NCI-H69 (cell line): ENCODE measurements at regions not wholly inside any gene's neighbourhood (a gene's known extent, or its start where the extent isn't known, plus 50 kb on each side); places are given as distances from the start of the nearest gene placed in this dataset.

Source experiments
- DNase-seq: peaks from one replicate; lab custom pipeline; 2025; lab: John Stamatoyannopoulos, UW

DNA sequence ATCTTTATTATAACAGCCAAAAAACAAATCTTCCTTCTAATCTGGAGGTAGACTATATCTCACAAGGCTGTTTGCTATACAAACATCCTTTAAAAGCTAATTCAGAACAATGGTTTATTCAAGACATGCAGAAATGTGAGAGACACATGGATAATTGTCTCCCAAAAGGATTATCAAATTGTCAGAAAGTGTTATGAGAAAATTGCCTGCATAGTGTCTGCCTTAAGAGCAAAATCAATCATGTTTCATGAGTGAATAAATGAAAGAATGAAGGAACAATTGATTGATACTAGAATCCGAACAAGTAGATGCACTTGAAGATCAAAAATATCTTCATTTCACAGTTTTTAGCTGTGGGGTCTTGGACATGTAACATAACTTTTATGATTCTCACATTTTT, 621.7 kb upstream of the BOD1L1 start:
- no peak for DNase-seq

DNA sequence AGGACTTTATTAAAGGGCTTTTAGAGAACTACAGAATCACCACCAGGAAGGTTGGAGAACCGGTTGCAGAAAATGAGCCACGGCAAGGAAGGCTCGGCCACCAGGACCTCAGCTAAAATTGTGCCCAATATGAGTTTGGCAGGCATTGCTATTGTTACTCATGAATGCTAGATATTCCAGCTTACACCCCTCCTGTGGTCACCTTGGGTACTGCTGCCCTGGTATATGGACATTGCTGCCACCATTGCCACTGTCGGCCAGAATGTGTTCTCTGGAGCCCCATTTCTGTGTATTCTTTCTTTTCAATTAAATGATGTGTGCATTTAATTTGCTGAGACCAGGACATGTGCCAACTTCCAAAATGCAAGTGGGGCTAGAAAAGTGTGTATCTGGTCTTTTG, 626.7 kb upstream of the BOD1L1 start:
- peak; percentile 39 for DNase-seq

DNA sequence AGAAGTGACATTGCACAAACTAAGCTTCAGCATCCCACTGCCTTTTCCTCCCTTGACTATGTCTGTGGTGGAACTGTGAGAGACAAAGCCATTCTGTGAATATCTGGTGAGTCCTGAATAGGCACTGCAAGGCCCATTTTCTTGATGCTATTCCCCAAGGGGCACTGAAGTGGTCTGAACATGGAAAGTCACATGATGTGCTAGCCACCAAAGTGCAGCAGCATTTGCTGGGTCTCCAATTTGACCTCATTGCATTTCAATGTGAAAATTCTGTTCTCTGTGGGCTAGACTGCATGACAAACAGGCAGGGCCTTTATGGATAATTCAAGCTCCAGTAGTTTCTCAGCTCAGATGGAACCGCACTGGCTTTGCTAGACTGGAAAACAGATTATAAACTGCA, 627.4 kb upstream of the BOD1L1 start:
- DNase-seq: no peak

DNA sequence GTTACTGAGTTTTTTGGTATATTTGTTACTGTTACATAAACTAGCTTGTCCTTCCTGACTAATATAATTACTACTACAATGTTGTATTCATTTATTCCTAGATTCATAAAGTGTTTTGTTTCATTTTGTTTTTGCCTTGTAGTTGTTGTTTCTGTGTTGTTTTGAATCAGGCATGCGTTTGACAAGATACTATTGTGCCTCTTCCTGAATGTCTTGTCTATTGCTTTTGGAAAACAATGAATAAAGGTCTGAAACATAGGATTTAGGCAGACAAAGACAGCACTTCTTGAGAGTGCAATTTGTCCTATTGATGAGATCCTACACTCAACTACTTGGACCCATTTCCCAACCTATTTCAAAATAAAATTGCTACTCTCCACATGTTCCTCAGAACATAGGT, 630.4 kb upstream of the BOD1L1 start:
- no peak for DNase-seq

DNA sequence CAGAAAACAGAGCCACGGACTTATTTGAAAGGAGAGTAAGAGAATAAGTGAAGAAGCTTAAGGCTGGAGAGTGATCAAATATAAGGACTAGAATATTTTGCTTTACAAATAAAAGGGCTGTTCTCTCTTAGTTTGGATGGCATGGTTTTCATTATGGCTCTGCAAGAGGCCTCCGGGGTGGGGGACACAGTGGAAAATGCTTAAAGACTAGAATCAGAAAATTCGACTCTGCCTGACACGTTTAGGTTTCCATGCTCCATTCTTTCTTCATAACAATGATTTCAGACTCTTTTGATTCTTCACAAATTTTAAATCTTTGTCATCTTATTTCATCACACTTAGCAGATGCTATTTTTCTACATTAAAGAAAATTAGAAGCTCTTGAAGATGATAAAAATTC, 632.4 kb upstream of the BOD1L1 start:
- no peak for DNase-seq

DNA sequence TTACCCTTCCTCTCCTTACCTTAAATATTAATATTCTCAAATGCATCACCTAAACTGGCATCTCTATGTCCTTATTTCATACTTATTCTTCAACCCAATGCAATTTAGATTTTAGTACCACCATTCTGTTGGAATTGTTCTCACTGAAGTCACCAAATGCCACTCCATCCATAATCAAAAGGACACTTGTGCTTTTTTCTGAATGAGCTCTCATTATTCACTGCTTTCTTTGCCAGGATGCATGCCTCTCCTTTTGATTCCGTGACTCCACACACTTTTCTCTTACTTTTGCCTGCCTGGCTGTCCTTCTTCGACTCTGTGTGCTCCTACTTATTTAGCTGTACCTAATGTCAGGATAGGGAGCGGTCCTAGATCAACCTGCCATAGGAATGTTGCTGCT, 633.1 kb upstream of the BOD1L1 start:
- DNase-seq: no peak

DNA sequence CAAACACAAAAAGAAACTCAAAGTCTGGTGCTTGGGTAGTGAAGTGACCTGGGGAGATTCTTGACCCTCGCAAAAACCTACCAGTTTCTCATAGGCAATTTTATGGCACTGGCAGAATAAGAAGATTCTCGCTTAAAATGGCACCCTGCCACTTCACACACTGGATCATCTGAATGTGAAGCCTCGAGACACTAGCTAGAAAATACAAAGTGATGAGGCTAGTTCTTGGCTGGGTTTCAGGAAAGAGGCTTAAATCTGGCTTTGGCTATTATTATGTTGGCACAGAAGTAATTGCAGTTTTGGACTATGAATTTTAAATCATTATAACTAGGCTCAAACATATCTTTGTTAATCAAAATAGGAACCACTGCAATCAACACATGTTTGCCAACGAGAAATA, 634.7 kb upstream of the BOD1L1 start:
- no peak for DNase-seq

DNA sequence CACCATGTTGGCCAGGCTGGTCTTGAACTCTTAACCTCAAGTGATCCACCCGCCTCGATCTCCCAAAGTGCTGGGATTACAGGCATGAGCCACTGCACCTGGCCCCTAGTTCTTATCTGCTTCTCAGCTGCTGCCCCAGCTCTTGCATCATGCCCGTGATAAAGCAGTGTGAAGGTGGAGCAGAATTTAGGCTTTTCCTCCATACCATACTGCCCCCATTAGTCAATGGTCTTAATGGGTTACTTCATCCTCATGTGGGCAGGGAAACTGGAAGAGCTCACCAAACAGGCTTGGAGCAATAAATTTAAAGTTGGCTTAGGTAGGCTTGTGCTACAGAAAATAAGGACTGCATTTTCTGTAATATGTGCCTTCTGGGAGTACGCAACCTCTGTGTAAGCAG, 636.9 kb upstream of the BOD1L1 start:
- peak; percentile 26 for DNase-seq

DNA sequence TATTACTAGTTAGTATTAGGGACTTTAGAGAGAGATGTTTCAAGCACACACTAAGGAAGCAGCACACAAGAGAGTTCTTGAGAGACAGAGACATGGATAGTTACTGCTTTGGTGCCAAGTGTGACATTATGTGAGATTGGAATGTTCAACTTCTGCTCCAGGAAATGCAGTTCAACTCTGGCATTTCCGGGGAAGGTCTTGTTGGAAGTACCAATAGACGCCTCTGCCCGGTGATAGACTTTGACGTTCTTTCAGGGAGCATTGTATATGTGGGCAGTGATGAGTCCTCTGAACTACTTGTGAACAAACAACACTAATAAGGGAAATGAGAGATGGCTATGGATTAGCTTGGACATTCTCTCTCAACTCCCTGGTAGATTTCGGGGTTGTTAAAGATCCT, 638.1 kb upstream of the BOD1L1 start:
- DNase-seq: no peak

DNA sequence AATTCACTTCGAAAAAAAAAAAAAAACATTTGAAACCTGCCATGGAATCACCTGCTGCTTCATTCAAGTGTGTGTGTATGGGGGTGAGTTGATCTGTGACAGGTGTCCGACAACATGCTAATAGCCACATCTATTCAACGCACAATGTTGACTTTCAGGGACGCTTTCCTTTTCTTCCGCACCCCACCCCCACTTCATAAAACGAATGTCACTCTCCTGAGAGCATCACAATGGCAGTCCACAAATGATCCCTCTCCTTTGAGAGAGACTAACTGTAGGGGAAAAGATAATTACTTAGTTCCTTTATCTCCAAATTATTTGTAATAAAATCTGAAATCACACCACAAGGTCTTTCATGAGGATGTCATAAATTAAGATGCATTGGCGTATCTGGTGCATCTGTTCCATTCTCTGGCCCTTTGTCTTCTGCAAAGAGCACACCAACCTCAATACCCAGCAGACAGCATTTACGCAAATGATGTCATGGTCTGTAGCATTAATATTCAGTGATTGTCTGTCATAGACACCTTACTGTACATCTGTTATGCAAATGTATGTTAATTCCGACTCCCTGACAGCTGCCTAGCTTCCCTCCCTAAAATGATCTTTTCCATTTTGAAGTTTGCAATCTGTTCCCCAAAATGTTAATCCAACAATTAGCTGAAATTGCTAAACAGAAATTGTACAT, 640.0 kb upstream of the BOD1L1 start:
- peak; percentile 95 for DNase-seq

DNA sequence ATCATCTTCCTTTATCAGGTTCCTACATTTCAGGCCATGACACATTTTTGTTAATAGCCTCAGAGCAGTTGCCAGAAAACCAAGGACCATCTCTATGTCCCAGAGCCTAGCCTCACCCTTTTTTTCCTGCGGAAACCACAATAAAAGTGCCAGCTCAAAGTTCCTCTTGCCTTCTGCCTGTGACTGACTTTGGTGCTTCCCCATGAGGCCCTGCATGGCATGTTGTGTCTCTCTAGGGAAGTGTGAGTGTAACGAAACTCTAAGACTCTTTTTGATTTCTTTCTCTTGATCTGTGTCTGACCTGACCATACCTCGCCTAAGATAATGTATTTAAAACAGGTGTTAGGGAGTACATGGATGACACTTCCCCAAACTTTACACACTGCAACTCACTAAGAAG, 642.3 kb upstream of the BOD1L1 start:
- DNase-seq: no peak

DNA sequence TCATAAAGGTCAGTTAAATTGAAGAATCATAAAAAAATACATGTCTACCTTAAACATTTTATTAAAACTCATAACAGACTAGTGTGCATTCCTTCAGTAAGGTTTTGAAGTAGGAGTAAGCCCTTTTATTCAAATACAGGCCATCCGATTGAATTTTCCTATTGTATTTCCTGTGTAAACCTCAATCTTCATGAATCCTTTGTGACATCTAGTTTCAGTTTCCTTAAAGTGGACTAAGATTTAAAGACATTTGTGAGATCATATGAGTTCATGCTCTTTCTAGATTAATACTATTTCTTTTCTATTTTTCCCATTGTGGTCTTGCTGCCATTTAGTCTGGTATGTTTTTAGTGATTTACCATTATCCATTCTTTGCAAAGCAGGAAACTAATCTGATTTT, 644.7 kb upstream of the BOD1L1 start:
- no peak for DNase-seq

DNA sequence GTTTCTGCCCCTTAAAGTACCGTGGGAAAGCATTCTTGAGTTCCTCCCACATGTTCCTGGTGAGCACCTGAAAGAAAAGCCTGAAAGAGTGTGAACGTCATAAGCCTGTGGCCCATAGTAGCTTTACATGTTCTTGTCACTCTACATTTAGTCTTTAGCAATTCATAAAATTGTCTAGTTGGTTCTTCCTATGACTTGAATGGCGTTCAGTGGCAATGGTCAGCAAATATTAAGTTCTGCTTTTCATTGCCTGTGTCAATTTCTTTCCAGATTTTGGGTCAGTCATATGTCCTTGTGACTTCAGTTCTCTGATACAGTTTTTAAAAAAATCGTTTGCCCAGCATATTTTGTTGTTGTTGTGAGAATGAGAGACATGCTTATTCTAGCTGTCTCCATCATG, 650.0 kb upstream of the BOD1L1 start:
- no peak for DNase-seq

DNA sequence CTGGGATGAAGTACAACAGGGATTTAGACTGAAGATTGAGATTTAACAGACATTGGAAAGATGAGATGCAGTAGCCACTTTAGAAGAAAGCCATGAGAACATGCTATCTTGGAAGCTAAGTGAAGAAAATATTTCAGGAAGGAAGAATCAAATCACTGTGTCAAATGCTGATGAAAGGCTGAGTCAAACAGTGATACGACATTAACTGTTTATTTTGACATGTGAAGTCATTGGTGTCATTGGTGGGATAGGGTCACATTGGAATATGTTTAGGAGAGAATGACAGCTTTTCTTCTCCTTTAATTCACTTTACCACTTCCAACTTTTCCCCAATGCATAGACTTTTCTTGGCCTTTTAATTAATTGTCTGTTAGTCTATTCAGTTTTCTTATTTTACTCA, 653.0 kb upstream of the BOD1L1 start:
- DNase-seq: no peak

DNA sequence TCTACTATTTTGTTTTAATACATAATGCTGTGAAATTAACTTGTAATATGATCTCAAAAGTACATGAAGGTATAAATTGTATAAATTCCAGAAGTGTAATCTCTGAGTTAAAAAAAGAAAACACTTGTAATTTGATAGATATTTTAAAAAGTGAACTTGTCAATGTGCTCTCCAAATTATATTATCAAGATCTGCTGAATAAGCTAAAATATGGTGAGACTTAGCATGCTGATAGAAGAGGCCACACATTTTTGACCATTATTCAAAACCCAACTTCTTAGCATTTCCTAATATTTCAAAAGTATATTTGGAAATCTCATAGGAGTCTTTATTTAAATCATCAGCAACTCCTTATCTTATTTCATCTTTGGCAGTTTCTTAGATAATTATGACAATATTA, 657.1 kb upstream of the BOD1L1 start:
- no peak for DNase-seq

DNA sequence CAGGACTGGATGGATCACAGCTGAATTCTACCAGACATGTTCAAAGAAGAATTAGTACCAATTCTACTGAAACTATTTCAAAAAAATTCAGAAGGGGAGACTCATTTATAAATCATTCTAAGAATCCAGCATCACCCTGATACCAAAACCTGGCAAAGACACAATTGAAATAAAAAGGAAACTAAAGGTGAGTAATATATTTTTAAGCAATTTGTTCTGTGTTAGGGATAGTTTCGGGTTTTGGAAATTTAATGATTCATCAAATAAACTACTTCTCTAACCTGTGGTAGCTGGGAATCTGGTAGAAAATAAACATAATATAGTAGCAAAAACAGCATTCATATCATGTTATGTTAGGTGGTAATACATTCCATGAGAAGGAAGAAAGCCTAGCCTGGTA, 662.2 kb upstream of the BOD1L1 start:
- DNase-seq: no peak

DNA sequence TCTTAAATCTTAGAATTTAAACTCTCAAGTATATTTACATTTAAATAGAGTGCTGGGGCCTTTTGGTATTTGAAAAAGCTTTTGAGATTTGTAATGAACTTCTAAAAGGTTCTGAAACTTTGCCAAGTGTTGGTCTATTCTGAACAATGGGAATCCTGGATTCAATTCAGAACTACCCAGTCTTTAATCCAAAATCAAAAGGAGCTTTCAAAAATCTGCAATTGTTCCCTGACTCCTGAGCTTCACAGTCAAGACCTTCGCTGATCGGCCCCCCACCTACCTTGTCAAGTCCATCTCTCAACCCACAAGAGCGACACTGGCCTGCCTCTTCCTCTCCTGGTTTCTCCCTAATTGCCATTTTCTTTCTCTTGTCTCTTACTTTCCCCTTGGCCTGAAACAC, 666.1 kb upstream of the BOD1L1 start:
- DNase-seq: no peak

DNA sequence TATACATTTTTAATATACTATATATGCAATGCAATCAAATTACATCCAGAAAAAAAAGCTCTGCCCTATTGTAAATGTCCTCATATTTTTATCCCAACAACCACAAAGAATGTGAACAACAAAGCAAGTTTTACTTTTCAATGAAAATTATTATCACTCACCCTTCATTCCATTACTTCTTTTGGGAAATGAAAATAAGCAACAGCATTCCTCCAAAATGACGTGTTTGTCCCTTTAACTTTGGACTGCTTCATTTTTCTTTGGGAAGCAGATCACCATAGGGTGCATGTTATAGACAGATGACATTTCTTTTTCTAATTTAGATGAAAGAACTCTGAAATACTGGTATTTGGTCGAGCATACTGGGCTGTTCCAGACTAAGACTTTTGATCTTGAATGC, 667.1 kb upstream of the BOD1L1 start:
- no peak for DNase-seq

DNA sequence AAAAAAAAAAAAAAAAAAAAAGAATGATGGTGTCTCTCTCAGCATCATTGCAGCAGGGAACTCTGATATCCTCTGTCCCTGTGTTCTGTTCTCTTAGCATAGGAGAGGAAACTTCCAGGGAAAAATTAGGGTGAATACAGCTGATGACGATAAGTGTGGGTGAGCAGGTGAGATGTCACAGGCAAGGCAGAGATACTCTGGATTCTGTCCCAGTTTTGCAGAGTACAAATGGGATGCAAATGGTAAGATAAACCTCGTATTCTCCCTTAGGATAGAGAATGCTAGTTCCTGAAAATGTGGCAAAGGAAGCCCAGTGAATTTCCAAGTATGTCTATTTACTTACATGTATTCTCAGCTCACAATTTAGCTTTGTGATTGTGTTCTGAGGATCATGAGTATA, 671.6 kb upstream of the BOD1L1 start:
- DNase-seq: no peak

DNA sequence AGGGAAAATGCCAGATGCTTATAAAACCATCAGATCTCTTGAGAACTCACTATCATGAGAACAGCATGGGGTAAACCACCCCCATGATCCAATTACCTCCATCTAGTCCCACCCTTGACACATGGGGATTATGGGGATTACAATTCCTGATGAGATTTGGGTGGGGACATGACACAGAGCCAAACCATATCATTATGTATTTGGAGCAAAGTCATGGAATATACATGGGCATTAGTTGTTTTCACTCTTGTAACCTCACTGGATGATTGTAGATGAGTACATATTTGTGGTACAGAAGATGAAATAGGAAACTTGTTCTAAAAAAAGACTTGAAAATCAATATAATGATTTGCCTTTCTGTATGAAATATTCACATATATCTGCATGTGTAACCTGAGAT, 674.5 kb upstream of the BOD1L1 start:
- no peak for DNase-seq

DNA sequence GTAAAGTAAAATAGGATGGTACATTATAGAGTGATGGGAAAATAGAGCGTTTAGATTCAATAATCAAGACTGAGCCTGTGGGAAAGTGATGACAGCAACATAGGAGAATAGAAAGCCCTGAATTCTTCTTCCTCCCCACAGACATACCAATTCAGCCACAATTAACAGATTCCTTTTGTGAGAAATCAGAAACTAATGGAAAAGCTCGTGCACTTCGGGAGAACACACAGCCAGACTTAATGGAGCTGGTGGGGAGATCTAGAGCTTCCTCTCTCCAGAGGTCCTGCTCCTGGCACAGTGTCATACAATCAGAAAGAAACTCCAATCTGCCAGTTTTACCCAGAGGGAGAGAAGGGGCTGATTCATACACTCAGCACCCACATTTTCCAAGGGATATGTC, 676.3 kb upstream of the BOD1L1 start:
- no peak for DNase-seq

DNA sequence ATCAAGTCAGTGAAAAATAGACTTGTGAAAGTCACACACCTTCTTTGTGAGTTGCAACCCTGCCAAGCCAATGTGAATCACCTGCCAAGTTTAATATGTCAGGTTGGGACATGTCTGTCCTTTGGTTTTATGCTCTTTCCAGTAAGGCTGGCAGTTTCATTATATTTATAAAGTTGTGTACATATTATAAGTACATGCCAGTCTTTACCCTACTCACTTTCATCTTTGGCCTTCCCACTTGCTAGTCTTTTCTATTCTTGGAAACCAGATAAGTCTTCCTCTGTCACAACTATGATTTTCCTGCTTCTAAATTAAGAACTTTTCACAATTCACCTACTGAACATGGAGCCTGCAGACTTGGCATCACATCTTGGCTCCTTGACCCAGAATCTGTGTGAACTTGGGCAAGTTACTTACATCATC, 680.7 kb upstream of the BOD1L1 start:
- DNase-seq: no peak

DNA sequence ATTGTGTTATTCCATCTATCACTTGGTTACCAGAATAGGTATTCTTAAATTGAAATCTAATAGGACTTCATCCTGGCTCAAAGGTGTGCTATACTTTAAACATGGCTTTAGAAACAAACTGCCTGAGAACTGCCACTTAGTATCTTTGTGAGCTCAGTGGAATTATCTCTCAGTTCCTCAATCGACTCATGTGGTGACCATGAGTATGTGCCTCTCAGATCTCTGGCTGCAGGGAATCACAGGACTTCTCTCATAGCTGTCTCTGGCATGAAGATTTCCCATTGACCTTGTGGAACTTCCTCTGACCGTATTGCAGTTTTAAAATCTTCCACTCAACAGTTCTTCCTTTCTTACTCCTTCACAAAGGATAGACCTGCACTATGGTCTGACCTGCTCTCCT, 681.9 kb upstream of the BOD1L1 start:
- DNase-seq: no peak

DNA sequence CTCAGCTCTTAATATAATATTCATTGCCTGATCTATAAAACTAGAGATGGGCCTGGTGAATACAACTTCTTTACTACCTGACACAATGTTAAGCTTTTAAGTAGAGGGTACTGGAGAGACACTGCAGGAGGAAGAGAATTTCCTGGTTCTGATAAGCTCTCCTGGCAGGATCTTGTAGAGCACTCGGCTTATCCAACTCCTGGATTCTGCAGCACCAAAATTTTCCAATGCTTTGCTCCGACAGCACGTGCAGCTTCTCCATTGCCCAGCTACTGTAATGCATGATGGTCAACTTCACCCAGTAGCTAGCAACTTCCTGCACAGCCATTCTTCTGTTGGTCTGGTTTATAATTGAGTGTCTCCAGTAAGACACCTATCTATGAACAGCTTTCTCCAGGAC, 686.2 kb upstream of the BOD1L1 start:
- no peak for DNase-seq

DNA sequence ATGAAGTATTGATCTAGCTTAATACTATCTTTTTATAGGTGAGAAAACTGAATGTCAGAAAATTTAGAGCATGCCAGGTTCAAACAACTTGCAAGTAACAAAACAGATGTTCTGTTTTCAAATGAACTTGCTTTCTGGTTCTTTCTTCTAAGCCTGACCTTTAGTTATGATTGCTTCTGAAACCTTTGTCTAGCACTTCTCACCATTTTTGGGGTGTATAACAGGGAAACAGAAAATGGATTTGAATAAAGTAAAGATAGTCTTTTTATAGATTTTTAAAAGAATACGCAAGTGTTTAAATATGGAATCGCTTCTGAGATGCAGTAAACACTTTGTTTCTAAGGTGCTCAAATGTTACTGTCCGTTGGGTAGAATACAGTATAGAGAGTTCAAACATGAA, 687.2 kb upstream of the CPEB2 start:
- DNase-seq: no peak
